ENCODE measurements at regions not wholly inside any gene's neighbourhood (a gene's known extent, or its start where the extent isn't known, plus 50 kb on each side); places are given as distances from the start of the nearest gene placed in this dataset.

DNA sequence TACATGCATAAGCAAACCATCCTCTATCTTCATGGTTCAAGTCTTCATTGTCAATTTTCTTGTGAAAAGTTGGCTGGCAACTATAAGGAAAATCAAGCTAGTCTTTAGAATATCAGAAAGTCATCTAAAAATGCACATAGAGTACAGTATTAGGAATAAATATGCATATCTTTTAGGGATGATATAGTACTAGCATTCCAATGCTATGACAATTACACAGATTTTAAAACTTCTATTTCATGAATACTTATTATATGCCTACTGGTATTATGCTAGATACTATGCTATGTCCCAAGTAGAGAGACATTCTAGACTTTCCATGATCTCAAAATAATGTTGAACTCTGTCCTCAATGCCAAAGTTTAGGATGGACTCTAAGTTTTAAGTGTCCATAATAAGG lies 81.3 kb upstream of the NAALADL2 start:
- Histone ChIP-seq H3K27me3 (replicated peaks in 1 of 4; ENCODE audit: control insufficient read depth in 3 of 4, extremely low read depth in 1 of 4, insufficient read depth in 3 of 4, low read length in 3 of 4) (no peaks in the 10 kb centered on the region), H3K4ac (replicated peaks; ENCODE audit: insufficient read length, low read depth, low read length) (no peak overlapping the region), H3K9ac (replicated peaks in 1 of 4; ENCODE audit: extremely low read depth in 1 of 4, low read depth in 3 of 4, low read length in 3 of 4) (no peak overlapping the region), H2AFZ (ENCODE audit: low read length) (no peak overlapping the region), H4K5ac (ENCODE audit: insufficient read length, low read depth, low read length) (no peak overlapping the region), H3K23ac (ENCODE audit: insufficient read length) (no peak overlapping the region), H3K36me3 (ENCODE audit: control insufficient read depth in 2 of 4, insufficient read depth in 4 of 4, low read length in 3 of 4) (no peaks in the 10 kb centered on the region), H3K27ac (ENCODE audit: low read depth, low read length) (no peak overlapping the region), H3K4me2 (ENCODE audit: insufficient read depth in 1 of 2, low read depth in 2 of 2, low read length in 2 of 2) (no peak overlapping the region), H3K79me1 (ENCODE audit: low read depth, low read length) (no peaks in the 10 kb centered on the region), H3K79me2 (ENCODE audit: control insufficient read depth in 1 of 2, insufficient read depth in 2 of 2, low read length in 2 of 2) (no peaks in the 10 kb centered on the region), H3K9me3 (ENCODE audit: insufficient read depth in 2 of 2, low read depth in 1 of 2, low read length in 1 of 2) (no peaks in the 10 kb centered on the region), H2BK20ac (ENCODE audit: low read length) (no peak overlapping the region), H3K23me2 (ENCODE audit: low read depth, low read length) (no peaks in the 10 kb centered on the region), H3K18ac (ENCODE audit: extremely low read depth, low read length) (no peak overlapping the region), H4K91ac (replicated peaks; ENCODE audit: insufficient read length, low read length) (no peak overlapping the region), H2BK5ac (ENCODE audit: low read depth, low read length) (no peak overlapping the region), H2BK12ac (ENCODE audit: low read depth, low read length) (no peak overlapping the region), H2BK120ac (replicated peaks; ENCODE audit: low read depth, low read length) (no peak overlapping the region), H2AK5ac (ENCODE audit: low read depth, low read length) (no peak overlapping the region), H4K20me1 (replicated peaks in 1 of 2; ENCODE audit: control insufficient read depth in 1 of 2, insufficient read depth in 2 of 2, low read length in 2 of 2) (no peaks in the 10 kb centered on the region), H3K4me3 (ENCODE audit: extremely low read depth in 1 of 4, insufficient read depth in 2 of 4, low read depth in 3 of 4, low read length in 4 of 4) (no peak overlapping the region), H3K4me1 (replicated peaks in 1 of 4; ENCODE audit: control insufficient read depth in 3 of 4, insufficient read depth in 4 of 4, low read length in 3 of 4) (no peaks in the 10 kb centered on the region), H3K56ac (replicated peaks; ENCODE audit: insufficient read length, low read depth, low read length) (no peak overlapping the region), H4K8ac (ENCODE audit: extremely low read depth, insufficient read depth, low read length) (no peak overlapping the region), H3K14ac (ENCODE audit: insufficient read length) (no peak overlapping the region), H2BK15ac (ENCODE audit: low read length) (no peak overlapping the region)
- CTCF ChIA-PET (ENCODE audit: partially characterized antibody): no interaction called here
- DNase-seq (ENCODE audit: low read depth in 1 of 2, low spot score in 2 of 2) (no peak), FAIRE-seq (no peak)
- TF ChIP-seq SIRT6 (IDR thresholded peaks at IDR 0.05; ENCODE audit: low read length): no peak
- no peak for TF ChIP-seq POLR2AphosphoS5 (IDR thresholded peaks at IDR 0.05; ENCODE audit: low read depth, low read length)
- POLR2A ChIA-PET (ENCODE audit: partially characterized antibody): no interaction called here
